H9 (cell line): ENCODE measurements at regions not wholly inside any gene's neighbourhood (a gene's known extent, or its start where the extent isn't known, plus 50 kb on each side); places are given as distances from the start of the nearest gene placed in this dataset.
"Not testable (repeated sequence)": the region's sequence is repeated elsewhere in the genome, so short reads cannot be mapped to it uniquely, and the experiment has no call there.

ENCODE experiments used
- DNase-seq: peaks from one replicate; pipeline ENCODE4 v3.0.0-alpha.2; 2017
- H2AFZ ChIP-seq: one replicate; pipeline ENCODE4 v1.6.1; 2013; ENCODE audit warnings: mild to moderate bottlenecking, low read length, control low read depth, moderate library complexity
- H2AK5ac ChIP-seq: 2 replicates; pipeline ENCODE4 v1.6.1; 2013; ENCODE audit warnings: low read length, control low read depth, mixed read lengths; ENCODE audit not compliant: insufficient read length
- H2BK120ac ChIP-seq: one replicate; pipeline ENCODE4 v1.6.1; 2013; ENCODE audit warnings: low read depth, mild to moderate bottlenecking, low read length, control low read depth, inconsistent platforms; ENCODE audit not compliant: poor library complexity, severe bottlenecking
- H2BK12ac ChIP-seq: 2 replicates; pipeline ENCODE4 v1.6.1; 2013; ENCODE audit warnings: low read length, control low read depth, mixed read lengths, low read depth; ENCODE audit not compliant: insufficient read length
- H2BK15ac ChIP-seq: 2 replicates; pipeline ENCODE4 v1.6.1; 2013; ENCODE audit warnings: low read depth, low read length, control low read depth
- H2BK20ac ChIP-seq: one replicate; pipeline ENCODE4 v1.6.1; 2013; ENCODE audit warnings: low read depth, mild to moderate bottlenecking, low read length, control low read depth, inconsistent platforms; ENCODE audit not compliant: poor library complexity, severe bottlenecking
- H2BK5ac ChIP-seq: 2 replicates; pipeline ENCODE4 v1.6.1; 2013; ENCODE audit warnings: low read length, control low read depth, mixed read lengths; ENCODE audit not compliant: insufficient read length
- H3K14ac ChIP-seq: 2 replicates; pipeline ENCODE4 v1.6.1; 2013; ENCODE audit warnings: low read length, control low read depth; ENCODE audit not compliant: insufficient read depth
- H3K18ac ChIP-seq: 2 replicates; pipeline ENCODE4 v1.6.1; 2013; ENCODE audit warnings: low read depth, mild to moderate bottlenecking, mixed read lengths, low read length, control low read depth; ENCODE audit not compliant: insufficient read length
- H3K23ac ChIP-seq: 2 replicates; pipeline ENCODE4 v1.6.1; 2013; ENCODE audit warnings: low read length, control low read depth, mixed read lengths, low read depth; ENCODE audit not compliant: insufficient read length
- H3K23me2 ChIP-seq: 2 replicates; pipeline ENCODE4 v1.6.1; 2013; ENCODE audit warnings: low read depth, mild to moderate bottlenecking, mixed read lengths, low read length, control low read depth; ENCODE audit not compliant: insufficient read length, poor library complexity, severe bottlenecking
- H3K27ac ChIP-seq: 2 replicates; pipeline ENCODE4 v1.5.1; 2013; ENCODE audit warnings: low read length, control low read depth, mixed read lengths, low read depth; ENCODE audit not compliant: insufficient read length
- H3K27me3 ChIP-seq: 2 replicates; pipeline ENCODE4 v1.6.1; 2013; ENCODE audit warnings: low read length, control low read depth, inconsistent platforms; ENCODE audit not compliant: insufficient read depth
- H3K4ac ChIP-seq: 2 replicates; pipeline ENCODE4 v1.6.1; 2013; ENCODE audit warnings: low read depth, mild to moderate bottlenecking, control low read depth, inconsistent platforms, low read length, moderate library complexity
- H3K4me1 ChIP-seq: 2 replicates; pipeline ENCODE4 v1.6.1; 2013; ENCODE audit warnings: low read length, control low read depth, inconsistent platforms; ENCODE audit not compliant: insufficient read depth
- H3K4me2 ChIP-seq: 2 replicates; pipeline ENCODE4 v1.6.1; 2013; ENCODE audit warnings: low read length, control low read depth, mixed read lengths; ENCODE audit not compliant: insufficient read length, insufficient read depth
- H3K56ac ChIP-seq: 2 replicates; pipeline ENCODE4 v1.6.1; 2013; ENCODE audit warnings: low read depth, mild to moderate bottlenecking, mixed read lengths, low read length, control low read depth; ENCODE audit not compliant: insufficient read length
- H3K79me1 ChIP-seq: 2 replicates; pipeline ENCODE4 v1.6.1; 2013; ENCODE audit warnings: low read depth, mild to moderate bottlenecking, moderate library complexity, low read length, control low read depth, inconsistent platforms; ENCODE audit not compliant: insufficient read depth, poor library complexity, severe bottlenecking
- H3K79me2 ChIP-seq: 2 replicates; pipeline ENCODE4 v1.6.1; 2013; ENCODE audit warnings: low read length, control low read depth, inconsistent platforms; ENCODE audit not compliant: insufficient read depth
- H3K9ac ChIP-seq: 2 replicates; pipeline ENCODE4 v1.6.1; 2013; ENCODE audit warnings: low read length, control low read depth, mixed read lengths; ENCODE audit not compliant: insufficient read length; ENCODE audit errors: extremely low read depth
- H3K9me3 ChIP-seq: one replicate; pipeline ENCODE4 v1.6.1; 2013; ENCODE audit warnings: low read depth, low read length, inconsistent platforms; ENCODE audit not compliant: control insufficient read depth
- H3T11ph ChIP-seq: one replicate; pipeline ENCODE4 v1.6.1; 2013; ENCODE audit warnings: mild to moderate bottlenecking, low read length, control low read depth, inconsistent platforms
- H4K20me1 ChIP-seq: one replicate; pipeline ENCODE4 v1.6.1; 2013; ENCODE audit not compliant: control insufficient read depth, insufficient read length, insufficient read depth
- H4K5ac ChIP-seq: 2 replicates; pipeline ENCODE4 v1.6.1; 2013; ENCODE audit warnings: low read depth, mild to moderate bottlenecking, mixed read lengths, low read length, control low read depth; ENCODE audit not compliant: insufficient read length
- H4K8ac ChIP-seq: replicated peaks from 2 replicates; pipeline ENCODE4 v1.6.1; 2013; ENCODE audit warnings: low read length, control low read depth, mixed read lengths, low read depth; ENCODE audit not compliant: insufficient read length
- H4K91ac ChIP-seq: 2 replicates; pipeline ENCODE4 v1.6.1; 2013; ENCODE audit warnings: low read depth, mild to moderate bottlenecking, moderate library complexity, mixed read lengths, low read length, control low read depth; ENCODE audit not compliant: insufficient read length
- H3K27ac Mint-ChIP-seq, 3 experiments: 2 replicates in 2 of 3; 3 replicates in 1 of 3; pipeline ENCODE4 v1.8.0; 2020 to 2021; ENCODE audit warnings: mixed read lengths in 3 of 3, mild to moderate bottlenecking in 1 of 3, moderate library complexity in 1 of 3
- H3K27me3 Mint-ChIP-seq: 2 replicates; pipeline ENCODE4 v1.8.0; 2021; ENCODE audit warnings: low read depth, mild to moderate bottlenecking, moderate library complexity, mixed read lengths
- H3K36me3 Mint-ChIP-seq, 3 experiments: 2 replicates in 2 of 3; 3 replicates in 1 of 3; pipeline ENCODE4 v1.8.0; 2020 to 2021; ENCODE audit warnings: low read depth in 3 of 3, mixed read lengths in 3 of 3; ENCODE audit not compliant: insufficient read depth in 1 of 3
- H3K4me1 Mint-ChIP-seq, 2 experiments: 2 replicates each; pipeline ENCODE4 v1.8.0; 2020; ENCODE audit warnings: mixed read lengths in 2 of 2
- H3K4me3 Mint-ChIP-seq, 2 experiments: 2 replicates in 1 of 2; 3 replicates in 1 of 2; pipeline ENCODE4 v1.8.0; 2020 to 2021; ENCODE audit warnings: mild to moderate bottlenecking in 2 of 2, mixed read lengths in 2 of 2, moderate library complexity in 1 of 2
- H3K9me3 Mint-ChIP-seq, 2 experiments: 2 replicates in 1 of 2; 3 replicates in 1 of 2; pipeline ENCODE4 v1.8.0; 2020; ENCODE audit warnings: mild to moderate bottlenecking in 2 of 2, mixed read lengths in 2 of 2, moderate library complexity in 1 of 2
- WGBS: extraction: QIAGEN DNeasy Blood & Tissue Kit; methylation state at CpG from one replicate; pipeline ENCODE4 v1.1.7; 2013; ENCODE audit warnings: missing lambda C conversion rate, low lambda C conversion rate, mixed read lengths; ENCODE audit not compliant: insufficient read length; ENCODE audit errors: extremely low coverage; 5-methylcytosine and 5-hydroxymethylcytosine counted together
- TF ChIP-seq, protein P1 (sequence below): fragments of 200-600 bp; sonication (generic); conservative IDR thresholded peaks from 3 replicates; pipeline ENCODE4 v1.8.0; 2021; ENCODE audit warnings: antibody characterized with exemption, mild to moderate bottlenecking

- H2BK5ac ChIP-seq = no peak overlapping the region
Observed at GRCh38 chr2:59232394-59233165, 991.5 kb upstream of the FANCL start.

GRCh38 chr2:59226362-59226761, 985.2 kb upstream of the FANCL start:
- H3K9ac ChIP-seq, H2BK12ac ChIP-seq, H3K27ac Mint-ChIP-seq, H3K4me1 Mint-ChIP-seq, H4K5ac ChIP-seq, H3K23ac ChIP-seq, H3K23me2 ChIP-seq, H4K8ac ChIP-seq, H2AFZ ChIP-seq, H3K4me3 Mint-ChIP-seq, H3K27ac ChIP-seq, H3K14ac ChIP-seq, H3K79me2 ChIP-seq, H3K79me1 ChIP-seq, H3K36me3 Mint-ChIP-seq, H2AK5ac ChIP-seq, H3K9me3 Mint-ChIP-seq, H2BK120ac ChIP-seq, H3K27me3 ChIP-seq, H3K18ac ChIP-seq, H4K20me1 ChIP-seq, H3K4ac ChIP-seq, DNase-seq, H2BK15ac ChIP-seq, H3K4me1 ChIP-seq, H3K9me3 ChIP-seq, H3K4me2 ChIP-seq, H3K56ac ChIP-seq, H2BK20ac ChIP-seq, H2BK5ac ChIP-seq, H3K27me3 Mint-ChIP-seq, H3T11ph ChIP-seq, H4K91ac ChIP-seq: not testable (repeated sequence)
- no CpG with 5 or more reads among the region's 1 CpG for WGBS

More at GRCh38 chr2:59232394-59233165, 991.5 kb upstream of the FANCL start:
- Histone ChIP-seq H2BK15ac (no peak overlapping the region), H3K14ac (no peak overlapping the region), H3K56ac (no peak overlapping the region), H3K23ac (no peak overlapping the region), H2AK5ac (no peak overlapping the region), H3K4me1 (no peaks in the 10 kb centered on the region), H2BK20ac (no peak overlapping the region), H3K79me1 (no peaks in the 10 kb centered on the region), H3K4ac (no peak overlapping the region), H3K18ac (no peak overlapping the region), H3K9me3 (no peaks in the 10 kb centered on the region), H3K4me2 (no peak overlapping the region), H3K79me2 (no peaks in the 10 kb centered on the region), H3K23me2 (no peaks in the 10 kb centered on the region), H2BK12ac (no peak overlapping the region), H3T11ph (no peak overlapping the region), H4K20me1 (no peaks in the 10 kb centered on the region), H3K27me3 (no peaks in the 10 kb centered on the region), H4K5ac (no peak overlapping the region), H2BK120ac (no peak overlapping the region), H3K27ac (no peak overlapping the region), H2AFZ (no peak overlapping the region), H4K91ac (no peak overlapping the region), H4K8ac (no peak overlapping the region), H3K9ac (no peak overlapping the region)
- Mint-ChIP-seq H3K4me3 (no peak overlapping the region), H3K27ac (no peak overlapping the region), H3K27me3 (no peaks in the 10 kb centered on the region), H3K4me1 (peaks cover 6 to 9% of the 10 kb centered on the region in 2 experiments), H3K36me3 (no peaks in the 10 kb centered on the region), H3K9me3 (no peaks in the 10 kb centered on the region)
- DNase-seq = no peak
- WGBS = no CpG with 5 or more reads among the region's 10 CpGs
- TF ChIP-seq, protein P1, sequence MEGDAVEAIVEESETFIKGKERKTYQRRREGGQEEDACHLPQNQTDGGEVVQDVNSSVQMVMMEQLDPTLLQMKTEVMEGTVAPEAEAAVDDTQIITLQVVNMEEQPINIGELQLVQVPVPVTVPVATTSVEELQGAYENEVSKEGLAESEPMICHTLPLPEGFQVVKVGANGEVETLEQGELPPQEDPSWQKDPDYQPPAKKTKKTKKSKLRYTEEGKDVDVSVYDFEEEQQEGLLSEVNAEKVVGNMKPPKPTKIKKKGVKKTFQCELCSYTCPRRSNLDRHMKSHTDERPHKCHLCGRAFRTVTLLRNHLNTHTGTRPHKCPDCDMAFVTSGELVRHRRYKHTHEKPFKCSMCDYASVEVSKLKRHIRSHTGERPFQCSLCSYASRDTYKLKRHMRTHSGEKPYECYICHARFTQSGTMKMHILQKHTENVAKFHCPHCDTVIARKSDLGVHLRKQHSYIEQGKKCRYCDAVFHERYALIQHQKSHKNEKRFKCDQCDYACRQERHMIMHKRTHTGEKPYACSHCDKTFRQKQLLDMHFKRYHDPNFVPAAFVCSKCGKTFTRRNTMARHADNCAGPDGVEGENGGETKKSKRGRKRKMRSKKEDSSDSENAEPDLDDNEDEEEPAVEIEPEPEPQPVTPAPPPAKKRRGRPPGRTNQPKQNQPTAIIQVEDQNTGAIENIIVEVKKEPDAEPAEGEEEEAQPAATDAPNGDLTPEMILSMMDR = no peak
